Nephron (organoid): ENCODE measurements at regions not wholly inside any gene's neighbourhood (a gene's known extent, or its start where the extent isn't known, plus 50 kb on each side); places are given as distances from the start of the nearest gene placed in this dataset.

Experiments used
- H3K27ac Mint-ChIP-seq, 3 experiments: 2 replicates each; pipeline ENCODE4 v1.8.0; 2020; ENCODE audit warnings: mixed read lengths in 3 of 3, mild to moderate bottlenecking in 2 of 3, moderate library complexity in 1 of 3
- H3K27me3 Mint-ChIP-seq: 2 replicates; pipeline ENCODE4 v1.8.0; 2021; ENCODE audit warnings: low read depth, mild to moderate bottlenecking, moderate library complexity, mixed read lengths
- H3K36me3 Mint-ChIP-seq: 2 replicates; pipeline ENCODE4 v1.8.0; 2020; ENCODE audit warnings: low read depth, mixed read lengths
- H3K4me1 Mint-ChIP-seq: 2 replicates; pipeline ENCODE4 v1.8.0; 2020; ENCODE audit warnings: mixed read lengths
- H3K4me3 Mint-ChIP-seq, 3 experiments: 2 replicates each; pipeline ENCODE4 v1.8.0; 2020; ENCODE audit warnings: mild to moderate bottlenecking in 3 of 3, mixed read lengths in 3 of 3, moderate library complexity in 2 of 3
- H3K9me3 Mint-ChIP-seq: 2 replicates; pipeline ENCODE4 v1.8.0; 2020; ENCODE audit warnings: mixed read lengths
- CTCF ChIP-seq, 3 experiments: fragments of 200-600 bp; sonication (generic); IDR thresholded peaks; one replicate each; pipeline ENCODE4 v1.5.0; 2021; ENCODE audit warnings: antibody characterized with exemption in 3 of 3; ENCODE audit not compliant: unreplicated experiment in 3 of 3

- peaks cover 14% of the 10 kb centered on the region for H3K4me1 Mint-ChIP-seq
- TF ChIP-seq CTCF (IDR thresholded peaks at IDR 0.05; ENCODE audit: unreplicated experiment in 3 of 3) = no peak
- H3K27me3 Mint-ChIP-seq = peaks cover 4% of the 10 kb centered on the region
- H3K27ac Mint-ChIP-seq = no peak overlapping the region
- no peaks in the 10 kb centered on the region for H3K9me3 Mint-ChIP-seq
- no peak overlapping the region for H3K4me3 Mint-ChIP-seq
- no peaks in the 10 kb centered on the region for H3K36me3 Mint-ChIP-seq
Observed at GRCh38 chr2:19219060-19219459, 139.4 kb downstream of the OSR1 start.

GRCh38 chr2:19218166-19218565, 140.3 kb downstream of the OSR1 start:
- H3K27me3 Mint-ChIP-seq = peaks cover 4% of the 10 kb centered on the region
- peaks cover 4% of the 10 kb centered on the region for H3K9me3 Mint-ChIP-seq
- H3K4me1 Mint-ChIP-seq = peaks cover 12% of the 10 kb centered on the region
- H3K27ac Mint-ChIP-seq = no peak overlapping the region
- no peaks in the 10 kb centered on the region for H3K36me3 Mint-ChIP-seq
- TF ChIP-seq CTCF (IDR thresholded peaks at IDR 0.05; ENCODE audit: unreplicated experiment in 3 of 3) = no peak
- no peak overlapping the region for H3K4me3 Mint-ChIP-seq

- peaks cover 12% of the 10 kb centered on the region for H3K4me1 Mint-ChIP-seq
- H3K36me3 Mint-ChIP-seq = no peaks in the 10 kb centered on the region
- H3K27ac Mint-ChIP-seq = peak overlapping the region in 1 of 3 experiments; percentile 9
- no peak overlapping the region for H3K4me3 Mint-ChIP-seq
- peaks cover 7% of the 10 kb centered on the region for H3K9me3 Mint-ChIP-seq
- peaks cover 4% of the 10 kb centered on the region for H3K27me3 Mint-ChIP-seq
- TF ChIP-seq CTCF (IDR thresholded peaks at IDR 0.05; ENCODE audit: unreplicated experiment in 3 of 3) = no peak
Observed at GRCh38 chr2:19216676-19217602, 141.5 kb downstream of the OSR1 start.

- no peak for TF ChIP-seq CTCF (IDR thresholded peaks at IDR 0.05; ENCODE audit: unreplicated experiment in 3 of 3)
- Mint-ChIP-seq H3K9me3 (peaks cover 7% of the 10 kb centered on the region), H3K4me1 (peaks cover 12% of the 10 kb centered on the region), H3K27ac (no peak overlapping the region), H3K36me3 (no peaks in the 10 kb centered on the region), H3K4me3 (no peak overlapping the region), H3K27me3 (peaks cover 4% of the 10 kb centered on the region)
Observed at GRCh38 chr2:19216238-19216637, 142.2 kb downstream of the OSR1 start.

GRCh38 chr2:19214682-19215391, 143.6 kb downstream of the OSR1 start:
- Mint-ChIP-seq H3K9me3 (peaks cover 7% of the 10 kb centered on the region), H3K27ac (no peak overlapping the region), H3K4me1 (peaks cover 12% of the 10 kb centered on the region), H3K27me3 (no peaks in the 10 kb centered on the region), H3K36me3 (no peaks in the 10 kb centered on the region), H3K4me3 (no peak overlapping the region)
- no peak for TF ChIP-seq CTCF (IDR thresholded peaks at IDR 0.05; ENCODE audit: unreplicated experiment in 3 of 3)
